Lower leg skin (tissue), 4 donors: ENCODE measurements at regions not wholly inside any gene's neighbourhood (a gene's known extent, or its start where the extent isn't known, plus 50 kb on each side); places are given as distances from the start of the nearest gene placed in this dataset.

Source experiments
- DNase-seq, 2 donors: peaks; one replicate each; pipeline ENCODE4 v3.0.0-alpha.2; 2019; ENCODE audit warnings: low spot score in 2 of 2
- H3K4me3 ChIP-seq: fragments of 200-600 bp; sonication (generic); 2 replicates; pipeline ENCODE4 v1.5.1; 2017; ENCODE audit warnings: mild to moderate bottlenecking, low read depth; ENCODE audit not compliant: poor library complexity, severe bottlenecking
- CTCF ChIP-seq, 3 donors: fragments of 450-650 bp; IDR thresholded peaks; one replicate each; pipeline ENCODE4 v1.5.1; 2016; ENCODE audit warnings: antibody characterized with exemption in 3 of 3, mild to moderate bottlenecking in 3 of 3, moderate library complexity in 2 of 3
- POLR2A ChIP-seq, 2 donors: fragments of 450-650 bp; IDR thresholded peaks; one replicate each; pipeline ENCODE4 v1.6.1; 2016 to 2017; ENCODE audit warnings: antibody characterized with exemption in 2 of 2, mild to moderate bottlenecking in 1 of 2, moderate library complexity in 1 of 2
- WGBS, 2 donors: methylation state at CpG; one replicate each; pipeline ENCODE4 v1.1.5; 2018; 5-methylcytosine and 5-hydroxymethylcytosine counted together
- intact Hi-C: fragments of 100-400 bp; cut with DNase I; formaldehyde crosslinking; loops from one replicate; pipeline ENCODE4 v1.15.0; 2023; ENCODE audit warnings: low total_unique reads

DNA sequence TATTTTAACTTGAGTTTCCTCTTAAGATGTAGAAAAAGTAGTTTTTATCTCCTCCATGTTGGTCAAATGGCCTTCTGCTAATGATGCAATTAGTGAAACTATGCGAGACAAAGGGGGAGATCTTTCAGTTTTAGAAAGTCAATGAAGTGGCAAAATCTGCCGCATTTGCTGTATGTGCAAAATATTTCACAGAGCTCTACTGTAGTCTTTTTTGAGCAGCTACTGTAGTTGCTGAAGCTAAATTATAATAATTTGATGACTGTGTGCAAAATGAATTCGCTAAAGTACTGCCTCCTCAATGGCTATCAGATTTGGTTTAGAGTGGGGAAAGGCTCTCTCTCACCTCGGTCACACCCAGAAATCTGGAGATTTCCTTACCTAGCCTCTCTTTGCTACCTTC is 267.6 kb upstream of the ZFP64 start:
- 92 to 96% methylated on average over 4 of the region's 4 CpGs for WGBS, 2 donors
- DNase-seq, result no peak
- intact Hi-C loops, result no loop called here

GRCh38 chr20:52457826-52458225 is 266.2 kb upstream of the ZFP64 start:
- TF ChIP-seq CTCF (IDR thresholded peaks at IDR 0.05) (no peak), POLR2A (IDR thresholded peaks at IDR 0.05) (no peak)
- no peak overlapping the region for H3K4me3 ChIP-seq
- DNase-seq, result no peak
- WGBS, 2 donors, result 96 to 98% methylated on average over 2 of the region's 2 CpGs
- intact Hi-C loops, result no loop called here

More for the DNA sequence above, 267.6 kb upstream of the ZFP64 start:
- no peak for TF ChIP-seq CTCF (IDR thresholded peaks at IDR 0.05)
- TF ChIP-seq POLR2A (IDR thresholded peaks at IDR 0.05), result no peak
- no peak overlapping the region for H3K4me3 ChIP-seq

DNA sequence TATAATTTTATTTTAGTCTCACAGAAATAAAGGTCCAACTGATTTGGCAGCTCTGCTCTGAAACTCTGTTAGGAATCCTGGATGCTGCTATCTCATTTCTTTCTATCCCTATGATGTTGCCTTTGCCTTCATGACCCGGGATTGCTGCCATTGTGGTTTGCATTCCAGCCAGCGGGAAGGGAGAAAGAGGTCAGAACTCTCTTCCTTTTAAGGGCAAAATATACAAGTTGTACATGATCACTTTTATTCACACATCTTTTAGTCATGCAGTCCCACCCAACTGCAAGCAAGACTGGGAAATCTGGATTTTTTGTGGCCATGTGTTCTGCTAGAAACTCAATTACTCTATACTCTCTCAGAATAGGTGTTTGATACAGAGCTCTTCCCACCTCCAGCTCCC is 263.1 kb upstream of the ZFP64 start:
- H3K4me3 ChIP-seq, result no peak overlapping the region
- WGBS, 2 donors, result 56 to 59% methylated on average over 2 of the region's 2 CpGs
- DNase-seq, result no peak
- TF ChIP-seq CTCF (IDR thresholded peaks at IDR 0.05) (no peak), POLR2A (IDR thresholded peaks at IDR 0.05) (no peak)
- intact Hi-C loops, result loop anchor here (1.0 kb wide), 1 partner anchor 16 kb away; no protein-coding TSS in a partner anchor

DNA sequence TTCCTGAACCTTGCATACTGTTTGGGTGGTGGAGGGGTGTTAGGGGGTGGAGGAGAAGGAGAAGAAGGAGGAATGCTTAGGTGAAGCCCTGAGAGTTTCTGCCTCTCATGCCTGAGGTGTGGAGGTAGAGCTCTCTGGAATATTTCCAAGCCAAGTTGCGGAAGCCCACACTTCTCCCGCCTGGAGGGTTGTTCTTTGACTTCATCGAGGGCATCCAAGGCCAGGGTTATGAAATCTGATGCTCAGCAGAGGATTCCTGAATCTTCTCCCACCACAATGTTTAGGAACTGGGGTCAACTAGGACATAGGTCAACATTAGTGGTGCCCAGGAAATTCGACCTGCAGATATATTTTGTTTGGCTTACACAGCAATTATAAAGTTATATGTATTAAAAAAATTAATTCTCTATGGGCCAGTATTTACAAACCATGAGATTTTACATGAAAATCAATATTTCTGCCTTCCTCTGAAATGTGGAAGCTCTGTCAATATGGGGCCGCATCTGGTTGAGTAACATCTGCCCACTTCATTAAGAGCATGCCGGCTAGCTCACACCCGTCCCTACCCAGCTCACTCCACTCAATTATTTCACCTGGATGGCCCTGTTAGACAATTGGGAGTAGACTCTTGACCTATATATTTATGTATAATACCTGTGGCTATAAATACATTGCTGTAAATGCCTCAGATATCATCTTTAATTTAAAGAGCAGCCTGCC is 257.1 kb upstream of the ZFP64 start:
- WGBS, 2 donors, result 49 to 59% methylated on average over 7 of the region's 7 CpGs
- no peak for TF ChIP-seq CTCF (IDR thresholded peaks at IDR 0.05)
- no peak for TF ChIP-seq POLR2A (IDR thresholded peaks at IDR 0.05)
- no peak for DNase-seq
- intact Hi-C loops, result no loop called here
- H3K4me3 ChIP-seq, result no peak overlapping the region

DNA sequence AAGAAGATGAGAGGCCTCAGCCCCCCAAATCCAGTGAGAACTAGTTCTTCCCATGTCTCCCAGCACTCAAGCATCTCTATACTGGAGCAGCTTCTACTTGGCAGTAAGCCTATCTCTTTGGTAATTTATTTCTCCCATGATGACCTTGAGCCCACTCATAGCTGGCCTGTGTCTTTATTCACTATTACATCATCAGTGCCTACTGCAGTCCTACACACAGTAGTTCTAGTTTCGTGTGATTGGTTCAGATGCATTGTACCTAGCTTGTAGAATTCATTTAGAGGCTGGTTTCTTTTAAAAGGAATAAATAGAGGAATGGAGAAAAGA is 255.6 kb upstream of the ZFP64 start:
- TF ChIP-seq POLR2A (IDR thresholded peaks at IDR 0.05), result no peak
- TF ChIP-seq CTCF (IDR thresholded peaks at IDR 0.05), result no peak
- H3K4me3 ChIP-seq, result no peak overlapping the region
- 88 to 90% methylated on average over 1 of the region's 1 CpG for WGBS, 2 donors
- intact Hi-C loops, result no loop called here
- DNase-seq, result no peak
